ENCODE measurements at regions not wholly inside any gene's neighbourhood (a gene's known extent, or its start where the extent isn't known, plus 50 kb on each side); places are given as distances from the start of the nearest gene placed in this dataset.

DNA sequence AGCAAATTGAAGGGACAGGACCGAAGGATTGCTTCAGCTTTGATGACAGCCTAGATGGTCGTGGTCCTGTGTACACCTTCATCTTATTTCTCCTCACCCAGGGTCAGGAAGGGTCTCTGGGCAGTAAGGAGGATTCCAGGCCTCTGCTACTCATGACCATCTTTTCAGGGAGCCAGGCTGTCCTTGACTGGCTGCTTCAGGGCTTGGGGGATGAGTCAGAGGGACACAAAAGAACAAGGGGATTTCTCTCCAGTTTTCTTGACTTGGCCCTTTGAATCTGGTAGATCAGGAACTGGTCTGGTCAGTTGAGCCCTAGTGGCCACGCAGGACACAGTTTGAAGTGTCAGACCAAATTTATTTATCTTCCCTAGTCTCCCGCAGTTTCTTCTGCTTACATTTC is 402.1 kb upstream of the CHD6 start:
- in situ Hi-C loops (cut with HindIII; ENCODE audit: low sequenced_read_pairs): no loop called here

GRCh38 chr20:42018979-42019378 is 400.8 kb upstream of the CHD6 start:
- in situ Hi-C loops (cut with HindIII; ENCODE audit: low sequenced_read_pairs): no loop called here

- in situ Hi-C loops (cut with HindIII; ENCODE audit: low sequenced_read_pairs): no loop called here
These were observed 391.9 kb upstream of the CHD6 start for GRCh38 chr20:42010090-42010489.

GRCh38 chr20:42007251-42007650 is 389.1 kb upstream of the CHD6 start:
- in situ Hi-C loops (cut with HindIII; ENCODE audit: low sequenced_read_pairs): no loop called here

- in situ Hi-C loops (cut with HindIII; ENCODE audit: low sequenced_read_pairs): no loop called here
These were observed 387.0 kb upstream of the CHD6 start for GRCh38 chr20:42005211-42005610.

- in situ Hi-C loops (cut with HindIII; ENCODE audit: low sequenced_read_pairs): no loop called here
These were observed 385.2 kb upstream of the CHD6 start for GRCh38 chr20:42003380-42003779.

DNA sequence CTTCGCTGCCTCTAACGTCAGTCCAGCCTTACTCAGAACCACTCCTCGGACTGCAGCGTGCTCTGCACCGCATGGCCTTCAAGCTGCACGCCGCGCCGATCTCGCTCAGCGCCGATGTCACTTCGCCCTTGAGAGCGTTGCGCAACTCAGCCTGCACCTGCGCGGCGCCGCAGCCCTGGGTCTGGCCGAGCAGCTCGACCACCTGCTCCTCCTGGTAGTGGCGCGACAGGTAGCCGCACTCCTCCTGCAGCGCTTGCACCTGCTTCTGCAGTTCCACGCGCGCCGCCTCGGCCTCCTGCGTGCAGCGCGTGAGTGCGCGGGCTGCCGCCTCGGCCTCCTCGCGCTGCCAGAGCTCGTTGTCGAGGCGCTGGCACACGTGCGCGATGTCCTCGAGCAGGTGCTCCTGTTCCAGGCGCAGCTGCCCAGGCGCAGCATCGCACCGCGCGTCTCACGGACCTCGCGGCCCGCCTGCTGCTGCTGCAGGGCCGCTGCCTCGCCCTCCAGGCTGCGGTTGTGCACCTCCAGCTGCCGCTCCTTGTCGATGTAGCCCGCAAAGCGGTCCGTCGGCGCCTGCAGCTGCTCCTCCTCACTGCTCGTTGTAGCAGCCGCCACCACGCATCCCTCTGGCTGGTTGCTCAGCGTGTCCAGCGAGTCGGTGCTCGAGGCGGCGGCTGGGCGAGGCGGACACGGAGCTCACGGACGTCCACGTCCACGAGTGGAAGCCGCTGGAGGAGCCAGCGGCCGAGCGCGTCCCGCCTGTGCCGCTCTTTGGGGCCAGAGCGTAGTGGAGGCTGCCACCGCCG is 380.6 kb upstream of the CHD6 start:
- in situ Hi-C loops (cut with HindIII; ENCODE audit: low sequenced_read_pairs): no loop called here

GRCh38 chr20:41996951-41997350 is 378.8 kb upstream of the CHD6 start:
- in situ Hi-C loops (cut with HindIII; ENCODE audit: low sequenced_read_pairs): no loop called here

- in situ Hi-C loops (cut with HindIII; ENCODE audit: low sequenced_read_pairs): no loop called here
These were observed 374.3 kb upstream of the CHD6 start for GRCh38 chr20:41992481-41992880.

- in situ Hi-C loops (cut with HindIII; ENCODE audit: low sequenced_read_pairs): no loop called here
These were observed 373.2 kb upstream of the CHD6 start for GRCh38 chr20:41991412-41991811.

- in situ Hi-C loops (cut with HindIII; ENCODE audit: low sequenced_read_pairs): no loop called here
These were observed 371.9 kb upstream of the CHD6 start for GRCh38 chr20:41989935-41990635.

- in situ Hi-C loops (cut with HindIII; ENCODE audit: low sequenced_read_pairs): no loop called here
These were observed 371.0 kb upstream of the CHD6 start for GRCh38 chr20:41989039-41989679.

GRCh38 chr20:41984031-41984430 is 365.9 kb upstream of the CHD6 start:
- in situ Hi-C loops (cut with HindIII; ENCODE audit: low sequenced_read_pairs): no loop called here

DNA sequence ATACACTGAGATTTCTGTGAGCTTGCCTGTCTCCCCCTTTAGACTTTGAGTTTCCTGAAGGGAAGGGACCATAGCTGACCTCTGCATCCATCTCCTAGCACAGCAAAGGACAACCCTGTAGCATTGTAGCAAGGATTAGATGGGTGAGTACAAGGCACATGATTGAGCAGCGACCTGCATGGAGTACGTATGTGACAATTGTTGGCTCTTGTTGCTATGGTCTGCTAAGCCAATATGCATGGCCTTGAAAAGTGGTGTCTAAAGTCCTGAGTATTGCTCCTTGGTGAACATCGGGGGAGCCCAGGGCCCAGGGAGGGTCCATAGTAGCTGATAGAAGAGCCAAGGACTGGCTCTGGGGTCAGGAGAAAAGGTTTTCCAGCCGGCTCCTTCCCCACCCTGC is 365.0 kb upstream of the CHD6 start:
- in situ Hi-C loops (cut with HindIII; ENCODE audit: low sequenced_read_pairs): no loop called here

DNA sequence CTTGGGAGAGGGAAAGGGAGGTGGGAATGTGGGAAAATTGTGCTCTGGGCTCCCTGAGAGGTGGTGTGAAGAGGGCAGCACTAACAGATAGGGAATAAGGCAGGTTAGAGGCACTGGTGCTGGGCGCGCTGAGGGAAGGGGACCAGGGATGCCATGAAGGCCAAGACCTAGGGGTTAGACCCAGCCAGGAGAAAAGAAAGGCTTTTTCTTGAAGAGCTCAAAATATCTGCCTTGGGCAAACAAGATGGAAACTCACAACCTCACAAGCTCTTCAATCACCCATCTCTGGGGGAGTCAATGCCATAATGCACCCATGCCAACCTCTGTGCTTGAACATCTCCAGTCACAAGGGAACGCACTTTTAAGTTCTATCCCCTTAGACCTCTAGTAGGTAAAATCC is 363.6 kb upstream of the CHD6 start:
- in situ Hi-C loops (cut with HindIII; ENCODE audit: low sequenced_read_pairs): no loop called here

DNA sequence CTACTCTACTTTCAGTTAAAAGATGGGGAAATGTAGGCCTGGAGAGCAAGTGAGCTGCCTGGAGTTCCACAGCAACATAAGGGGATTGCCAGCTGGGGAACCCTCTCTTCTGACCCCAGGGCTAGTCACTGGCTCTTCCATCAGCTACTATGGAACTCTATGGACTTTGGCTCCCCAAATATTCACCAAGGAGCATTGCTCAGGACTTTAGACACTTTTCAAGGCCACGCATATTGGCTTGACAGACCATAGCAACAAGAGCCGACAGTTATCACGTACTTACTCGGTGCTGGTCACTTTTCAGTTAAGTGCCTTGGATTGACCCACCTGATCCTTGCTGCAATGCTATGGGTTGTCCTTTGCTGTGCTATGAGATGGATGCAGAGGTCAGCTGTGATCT is 360.7 kb upstream of the CHD6 start:
- in situ Hi-C loops (cut with HindIII; ENCODE audit: low sequenced_read_pairs): no loop called here

- in situ Hi-C loops (cut with HindIII; ENCODE audit: low sequenced_read_pairs): no loop called here
These were observed 360.1 kb upstream of the CHD6 start for GRCh38 chr20:41978246-41978790.

DNA sequence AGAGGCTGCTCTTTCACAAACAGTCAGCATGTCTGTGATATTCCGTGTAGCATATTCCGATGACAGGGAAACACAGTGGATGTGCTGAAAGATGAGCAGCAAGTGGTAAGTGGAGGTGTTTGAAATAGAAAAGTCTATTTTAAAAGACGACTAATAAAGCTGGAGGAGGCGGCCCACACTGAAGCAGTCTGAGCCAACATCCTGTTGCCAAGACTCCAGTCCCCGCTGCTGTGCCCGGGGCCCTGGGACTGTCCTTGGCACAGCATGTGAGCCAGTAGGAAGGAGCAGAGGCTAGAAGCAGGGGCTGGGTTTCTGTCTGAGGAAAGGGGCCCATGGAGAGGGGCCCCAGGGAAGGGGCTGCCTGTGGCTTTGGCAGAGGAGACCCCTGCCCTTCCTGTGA is 351.5 kb upstream of the CHD6 start:
- in situ Hi-C loops (cut with HindIII; ENCODE audit: low sequenced_read_pairs): no loop called here

DNA sequence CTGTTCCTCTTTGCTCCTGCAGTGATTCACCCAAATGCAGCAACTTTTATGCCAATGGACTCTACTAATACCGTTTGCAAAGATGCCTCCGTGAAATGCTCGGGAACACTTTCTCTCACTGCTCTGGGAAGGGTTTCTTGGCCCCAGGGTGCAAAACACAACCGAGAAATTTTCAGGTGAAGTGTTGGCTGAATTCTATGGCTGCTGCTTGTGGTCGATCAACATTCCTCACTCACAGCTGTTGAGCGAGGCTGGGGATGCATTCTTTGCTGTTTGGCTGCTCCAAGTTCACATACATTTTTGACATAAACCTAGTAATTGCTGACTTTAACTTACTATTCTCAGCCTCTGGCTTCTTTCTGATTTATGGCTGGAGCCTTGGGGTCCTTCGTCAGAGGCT is 342.0 kb upstream of the CHD6 start:
- in situ Hi-C loops (cut with HindIII; ENCODE audit: low sequenced_read_pairs): no loop called here

DNA sequence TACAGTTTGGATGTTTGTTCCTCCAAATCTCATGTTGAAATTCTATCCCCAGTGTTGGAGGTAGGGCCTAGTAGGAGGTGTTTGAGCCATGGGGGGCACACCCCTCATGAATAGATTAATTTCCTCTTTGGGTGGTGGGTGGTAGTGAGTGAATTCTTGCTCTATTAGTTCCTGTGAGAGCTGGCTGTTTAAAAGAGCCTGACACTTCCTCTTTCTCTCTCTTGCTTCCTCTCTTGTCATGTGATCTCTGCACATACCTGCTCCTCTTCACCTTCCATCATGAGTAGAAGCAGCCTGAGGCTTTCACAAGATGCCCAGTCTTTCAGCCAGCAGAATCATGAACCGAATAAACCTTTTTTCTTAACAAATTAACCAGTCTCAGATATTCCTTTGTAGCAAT is 340.2 kb upstream of the CHD6 start:
- in situ Hi-C loops (cut with HindIII; ENCODE audit: low sequenced_read_pairs): no loop called here

DNA sequence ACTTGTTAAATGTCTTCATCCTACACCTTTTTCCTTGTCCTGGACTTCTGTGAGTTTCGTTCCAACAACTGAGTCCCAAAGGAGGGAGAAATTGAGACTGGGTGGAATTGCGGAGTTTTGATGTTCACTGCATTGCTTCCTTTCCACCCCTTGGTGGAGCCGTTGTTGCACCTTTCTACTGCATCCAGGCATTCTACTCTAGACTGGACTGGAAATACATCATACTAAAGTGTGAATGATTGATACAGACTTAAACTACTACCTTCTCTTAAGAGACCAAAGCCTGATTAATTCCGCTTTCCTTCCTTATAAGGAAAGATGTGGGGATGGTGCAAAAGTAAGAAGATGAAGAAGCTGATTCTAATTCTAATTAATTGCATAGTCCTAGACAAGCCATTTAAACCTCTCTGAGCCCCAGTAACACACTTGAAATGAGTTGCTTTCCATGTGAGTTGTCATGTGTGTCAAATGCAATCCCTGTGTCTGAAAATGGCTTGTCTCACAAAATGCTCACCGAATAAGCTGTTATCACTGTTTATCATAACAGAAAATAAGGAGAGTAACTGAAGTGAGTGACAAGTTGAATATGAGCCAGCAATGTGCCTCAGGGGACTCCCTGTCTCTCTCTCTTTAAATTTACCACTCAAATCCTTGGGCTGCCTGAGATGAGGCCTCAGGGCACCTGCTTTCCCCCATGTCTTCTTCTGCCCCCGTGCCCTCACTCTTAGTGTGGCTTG is 338.3 kb upstream of the CHD6 start:
- in situ Hi-C loops (cut with HindIII; ENCODE audit: low sequenced_read_pairs): no loop called here
